ENCODE measurements at regions not wholly inside any gene's neighbourhood (a gene's known extent, or its start where the extent isn't known, plus 50 kb on each side); places are given as distances from the start of the nearest gene placed in this dataset.

DNA sequence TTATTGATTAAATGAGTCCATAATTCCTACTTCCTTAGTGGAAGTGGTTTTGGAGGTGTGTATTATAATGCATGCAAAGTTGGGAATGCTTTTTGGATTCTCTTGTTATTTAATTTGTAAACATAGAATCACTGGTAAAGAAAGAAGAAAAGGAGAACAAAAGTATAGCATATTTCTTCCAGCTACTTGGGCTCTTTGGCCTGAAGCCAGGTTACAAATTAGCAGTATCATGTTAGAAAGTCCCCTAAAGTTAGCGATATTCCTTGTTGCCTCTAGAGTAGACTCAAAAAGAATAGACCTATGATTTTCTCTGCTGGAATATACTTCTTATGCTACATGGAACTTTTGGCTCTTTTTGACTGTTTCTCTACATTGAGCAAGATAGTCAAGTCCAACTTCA, 60.6 kb upstream of the CD28 start:
- Histone ChIP-seq H3K27ac (ENCODE audit: low read length) (no peak overlapping the region), H3K4me1 (ENCODE audit: control insufficient read depth, insufficient read depth, low read length) (no peaks in the 10 kb centered on the region), H3K9me3 (ENCODE audit: control insufficient read depth, insufficient read depth, low read length) (no peaks in the 10 kb centered on the region), H3K27me3 (ENCODE audit: control insufficient read depth, insufficient read depth, low read length) (no peaks in the 10 kb centered on the region), H3K4me3 (ENCODE audit: low read length) (no peak overlapping the region), H3K36me3 (ENCODE audit: control insufficient read depth, insufficient read depth, low read length) (no peaks in the 10 kb centered on the region)
- Mint-ChIP-seq H3K4me1 (no peaks in the 10 kb centered on the region), H3K36me3 (no peaks in the 10 kb centered on the region), H3K27me3 (ENCODE audit: low read depth in 2 of 2) (no peaks in the 10 kb centered on the region), H3K9me3 (no peaks in the 10 kb centered on the region), H3K4me3 (no peak overlapping the region), H3K27ac (no peak overlapping the region)
- intact Hi-C loops (cut with micrococcal nuclease) = no loop called here
- no peak for ATAC-seq
- WGBS (ENCODE audit: insufficient coverage) = 79% methylated on average over 1 of the region's 1 CpG
- no peak for DNase-seq
- no peak for TF ChIP-seq CTCF (IDR thresholded peaks at IDR 0.05)

DNA sequence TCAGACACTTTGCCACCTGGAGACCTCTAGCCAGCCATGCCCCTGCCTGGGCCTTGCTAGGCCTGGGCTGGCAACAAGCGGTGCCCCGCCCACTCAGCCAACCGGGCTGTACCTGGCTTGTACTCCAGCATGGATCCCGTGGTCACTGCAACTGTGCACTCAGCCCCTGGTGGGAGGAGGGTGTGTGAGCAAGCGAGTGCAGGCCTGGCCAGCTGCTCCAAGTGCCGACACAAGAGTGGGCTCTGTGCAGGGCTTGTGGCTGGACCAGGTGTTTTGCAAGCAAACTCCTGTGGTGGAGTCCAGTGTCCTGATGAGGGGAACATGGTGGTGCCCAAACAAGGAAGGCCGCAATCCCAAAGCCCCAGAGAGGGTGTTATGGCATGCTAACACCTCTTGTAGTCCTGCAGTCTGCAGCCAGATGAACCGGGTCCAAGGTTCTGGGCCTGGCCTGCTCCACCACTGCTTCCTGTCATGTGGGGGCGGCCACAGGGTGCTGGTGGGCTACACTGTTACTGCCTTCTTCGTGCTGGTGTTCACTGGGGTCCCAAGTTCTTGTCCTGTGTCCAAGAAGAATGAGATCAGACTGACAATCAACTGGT, 60.1 kb upstream of the CD28 start:
- H3K4me3 ChIP-seq (ENCODE audit: low read length) = no peak overlapping the region
- DNase-seq (no peak), ATAC-seq (no peak)
- no peaks in the 10 kb centered on the region for H3K27me3 Mint-ChIP-seq (ENCODE audit: low read depth in 2 of 2)
- H3K4me3 Mint-ChIP-seq = no peak overlapping the region
- H3K27me3 ChIP-seq (ENCODE audit: control insufficient read depth, insufficient read depth, low read length) = no peaks in the 10 kb centered on the region
- no peaks in the 10 kb centered on the region for H3K4me1 ChIP-seq (ENCODE audit: control insufficient read depth, insufficient read depth, low read length)
- H3K27ac ChIP-seq (ENCODE audit: low read length) = no peak overlapping the region
- intact Hi-C loops (cut with micrococcal nuclease) = no loop called here
- no peak for TF ChIP-seq CTCF (IDR thresholded peaks at IDR 0.05)
- H3K9me3 Mint-ChIP-seq = no peaks in the 10 kb centered on the region
- H3K9me3 ChIP-seq (ENCODE audit: control insufficient read depth, insufficient read depth, low read length) = no peaks in the 10 kb centered on the region
- no peak overlapping the region for H3K27ac Mint-ChIP-seq
- H3K36me3 ChIP-seq (ENCODE audit: control insufficient read depth, insufficient read depth, low read length) = no peaks in the 10 kb centered on the region
- H3K36me3 Mint-ChIP-seq = no peaks in the 10 kb centered on the region
- H3K4me1 Mint-ChIP-seq = no peaks in the 10 kb centered on the region
- WGBS (ENCODE audit: insufficient coverage) = 89% methylated on average over 10 of the region's 10 CpGs

DNA sequence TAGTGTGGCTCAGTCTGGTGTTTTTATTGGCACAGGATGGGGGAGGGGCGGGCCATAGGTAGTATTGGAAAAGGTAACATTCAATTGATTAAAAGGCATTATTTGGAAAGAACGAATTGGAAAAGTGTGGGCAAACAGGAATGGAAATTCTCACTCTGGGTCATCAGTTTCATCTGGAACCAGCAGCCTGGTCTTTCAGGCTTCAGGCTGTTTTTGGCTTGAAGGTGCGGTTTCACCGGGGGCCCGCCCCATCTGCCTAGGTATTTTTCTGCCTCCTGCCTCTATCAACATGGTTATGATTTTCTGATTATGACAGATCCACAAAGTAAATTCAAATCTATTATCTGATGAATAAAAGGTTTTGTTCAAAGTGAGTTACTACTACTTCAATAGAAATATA, 59.5 kb upstream of the CD28 start:
- WGBS (ENCODE audit: insufficient coverage) = 95% methylated on average over 3 of the region's 5 CpGs
- DNase-seq = no peak
- Histone ChIP-seq H3K4me3 (ENCODE audit: low read length) (no peak overlapping the region), H3K27ac (ENCODE audit: low read length) (no peak overlapping the region), H3K4me1 (ENCODE audit: control insufficient read depth, insufficient read depth, low read length) (no peaks in the 10 kb centered on the region), H3K27me3 (ENCODE audit: control insufficient read depth, insufficient read depth, low read length) (no peaks in the 10 kb centered on the region), H3K36me3 (ENCODE audit: control insufficient read depth, insufficient read depth, low read length) (no peaks in the 10 kb centered on the region), H3K9me3 (ENCODE audit: control insufficient read depth, insufficient read depth, low read length) (no peaks in the 10 kb centered on the region)
- H3K36me3 Mint-ChIP-seq = no peaks in the 10 kb centered on the region
- intact Hi-C loops (cut with micrococcal nuclease) = no loop called here
- ATAC-seq = no peak
- no peak overlapping the region for H3K4me3 Mint-ChIP-seq
- H3K4me1 Mint-ChIP-seq = no peaks in the 10 kb centered on the region
- no peaks in the 10 kb centered on the region for H3K9me3 Mint-ChIP-seq
- no peaks in the 10 kb centered on the region for H3K27me3 Mint-ChIP-seq (ENCODE audit: low read depth in 2 of 2)
- no peak overlapping the region for H3K27ac Mint-ChIP-seq
- TF ChIP-seq CTCF (IDR thresholded peaks at IDR 0.05) = no peak

GRCh38 chr2:203647579-203647978, 58.9 kb upstream of the CD28 start:
- Mint-ChIP-seq H3K4me3 (no peak overlapping the region), H3K4me1 (no peaks in the 10 kb centered on the region), H3K27ac (no peak overlapping the region), H3K9me3 (no peaks in the 10 kb centered on the region), H3K36me3 (no peaks in the 10 kb centered on the region), H3K27me3 (ENCODE audit: low read depth in 2 of 2) (no peaks in the 10 kb centered on the region)
- intact Hi-C loops (cut with micrococcal nuclease) = no loop called here
- Histone ChIP-seq H3K36me3 (ENCODE audit: control insufficient read depth, insufficient read depth, low read length) (no peaks in the 10 kb centered on the region), H3K4me3 (ENCODE audit: low read length) (no peak overlapping the region), H3K27ac (ENCODE audit: low read length) (no peak overlapping the region), H3K9me3 (ENCODE audit: control insufficient read depth, insufficient read depth, low read length) (no peaks in the 10 kb centered on the region), H3K27me3 (ENCODE audit: control insufficient read depth, insufficient read depth, low read length) (no peaks in the 10 kb centered on the region), H3K4me1 (ENCODE audit: control insufficient read depth, insufficient read depth, low read length) (no peaks in the 10 kb centered on the region)
- no peak for TF ChIP-seq CTCF (IDR thresholded peaks at IDR 0.05)
- no CpG with 5 or more reads among the region's 1 CpG for WGBS (ENCODE audit: insufficient coverage)
- DNase-seq (no peak), ATAC-seq (no peak)

All from natural killer cell (primary cell).